KBM-7 (cell line): ENCODE measurements at regions not wholly inside any gene's neighbourhood (a gene's known extent, or its start where the extent isn't known, plus 50 kb on each side); places are given as distances from the start of the nearest gene placed in this dataset.

Source experiments
- DNase-seq: peaks from one replicate; pipeline ENCODE4 v3.0.0-alpha.2; 2015
- in situ Hi-C: fragments of 300-500 bp; cut with MboI; formaldehyde crosslinking; loops from 2 replicates; pipeline ENCODE4 v1.14.3; 2020; ENCODE audit warnings: low sequenced_read_pairs, low pct_unique_long_range_greater_than_20kb, mixed read lengths

DNA sequence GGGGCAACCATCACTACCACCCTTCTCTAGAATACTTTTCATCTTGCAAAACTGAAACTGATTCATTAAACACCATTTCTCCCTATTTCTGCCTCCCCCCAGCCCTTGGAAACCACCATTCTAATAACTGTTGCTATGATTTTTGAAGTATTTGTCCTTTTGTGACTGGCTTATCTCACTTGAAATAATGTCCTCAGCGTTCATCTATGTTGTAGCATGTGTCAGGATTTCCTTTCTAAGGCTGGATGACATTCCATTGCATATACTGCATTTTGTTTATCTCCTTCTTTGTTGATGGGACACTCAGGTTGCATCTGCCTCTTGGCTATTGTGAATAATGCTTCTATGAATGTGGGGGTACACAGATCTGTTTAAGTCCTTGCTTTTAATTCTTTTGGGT, 327.6 kb upstream of the ZNF32 start:
- no peak for DNase-seq
- in situ Hi-C loops, result no loop called here

DNA sequence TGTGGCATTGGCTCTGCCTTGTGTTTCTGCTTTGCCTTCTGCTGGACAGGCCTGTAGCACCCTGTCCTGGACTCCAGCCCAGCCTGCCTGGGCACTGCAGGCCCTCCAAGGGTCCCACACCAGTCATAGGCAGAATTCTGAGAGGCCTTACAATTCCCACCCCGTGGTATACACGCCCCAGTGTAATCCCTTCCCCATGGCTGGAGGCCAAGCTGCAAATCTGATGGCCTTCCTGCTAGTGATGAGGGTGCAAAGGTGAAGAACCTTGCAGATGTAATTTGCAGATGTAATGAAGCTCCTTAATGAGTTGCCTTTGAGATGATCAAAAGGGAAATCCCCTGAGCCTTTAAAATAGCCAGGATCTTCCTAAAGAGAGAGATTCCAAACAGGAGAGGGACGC, 325.1 kb upstream of the ZNF32 start:
- in situ Hi-C loops, result no loop called here
- no peak for DNase-seq

DNA sequence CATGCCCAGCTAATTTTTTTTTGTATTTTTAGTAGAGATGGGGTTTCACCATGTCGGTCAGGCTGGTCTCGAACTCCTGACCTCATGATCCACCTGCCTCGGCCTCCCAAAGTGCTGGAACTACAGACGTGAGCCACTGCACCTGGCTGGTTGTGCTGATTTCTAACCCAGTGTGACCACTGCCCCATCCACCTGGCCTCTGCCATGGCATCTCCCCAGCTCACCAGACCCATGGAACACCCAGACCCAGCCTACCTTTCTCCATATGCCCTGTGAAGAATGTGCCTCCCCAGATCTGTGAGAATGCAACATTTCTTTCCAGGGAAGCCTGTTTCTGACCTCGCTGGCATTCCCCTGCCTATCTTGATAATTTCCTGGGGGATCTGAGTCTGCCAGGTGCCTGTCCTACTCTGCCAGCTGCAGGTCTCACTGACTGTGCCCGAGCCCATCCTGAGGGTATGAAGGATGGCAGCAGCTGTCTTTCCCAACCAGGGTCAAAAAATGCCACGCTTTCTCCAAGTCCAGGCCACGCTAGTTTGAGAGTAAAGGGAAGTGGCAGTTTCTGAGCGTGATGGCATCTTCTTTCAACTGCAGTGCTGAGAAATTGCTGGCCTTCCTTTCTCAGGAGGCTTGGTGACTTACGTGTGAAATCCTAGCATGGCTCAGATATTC, 324.4 kb upstream of the ZNF32 start:
- no peak for DNase-seq
- in situ Hi-C loops, result no loop called here

- no peak for DNase-seq
- in situ Hi-C loops, result no loop called here
Observed at GRCh38 chr10:43971981-43972380, 323.3 kb upstream of the ZNF32 start.

DNA sequence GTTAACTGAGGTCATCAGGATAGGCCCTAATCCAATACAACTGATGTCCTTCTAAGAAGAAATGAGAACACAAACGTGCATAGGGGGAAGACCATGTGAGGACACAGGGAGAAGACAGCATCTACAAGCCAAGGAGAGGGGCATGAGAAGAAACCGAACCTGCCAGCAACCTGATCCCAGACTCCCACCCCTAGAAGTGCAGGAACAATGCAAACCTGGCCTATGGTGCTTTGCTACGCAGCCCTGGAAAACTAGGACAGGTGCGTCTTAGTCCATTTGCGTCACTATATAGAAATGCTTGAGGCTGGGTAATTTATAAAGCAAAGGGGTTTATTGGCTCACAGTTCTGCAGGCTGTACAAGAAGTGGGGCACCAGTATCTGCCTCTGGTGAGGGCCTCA, 322.6 kb upstream of the ZNF32 start:
- no peak for DNase-seq
- in situ Hi-C loops, result no loop called here

- in situ Hi-C loops, result no loop called here
- no peak for DNase-seq
Observed at GRCh38 chr10:43970717-43971116, 322.0 kb upstream of the ZNF32 start.

- in situ Hi-C loops, result no loop called here
- DNase-seq, result no peak
Observed at GRCh38 chr10:43970018-43970698, 321.5 kb upstream of the ZNF32 start.

- no peak for DNase-seq
- in situ Hi-C loops, result no loop called here
Observed at GRCh38 chr10:43969506-43969905, 320.8 kb upstream of the ZNF32 start.

DNA sequence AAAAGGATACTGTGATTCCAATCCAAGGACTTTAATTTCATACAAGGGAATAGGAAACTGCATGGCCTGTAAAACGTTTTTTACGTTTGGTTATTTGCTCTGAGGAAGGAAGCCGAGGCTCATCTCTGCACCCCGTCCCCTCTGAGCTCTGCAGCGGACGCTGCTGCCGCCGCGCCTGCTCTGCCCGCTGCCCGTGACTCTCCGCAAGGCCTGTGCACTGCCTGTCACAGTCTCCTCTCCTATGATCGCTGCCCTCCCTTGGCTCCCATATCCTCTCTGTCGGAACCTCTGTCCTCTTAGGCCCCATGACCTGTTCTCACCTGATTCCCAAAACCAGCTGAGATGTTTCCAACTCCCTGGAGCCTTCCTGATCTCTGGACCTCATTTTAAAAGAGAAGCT, 320.3 kb upstream of the ZNF32 start:
- in situ Hi-C loops, result no loop called here

GRCh38 chr10:43968076-43968475, 319.4 kb upstream of the ZNF32 start:
- DNase-seq, result no peak
- in situ Hi-C loops, result no loop called here

More for the DNA sequence above, 320.3 kb upstream of the ZNF32 start:
- DNase-seq, result no peak

DNA sequence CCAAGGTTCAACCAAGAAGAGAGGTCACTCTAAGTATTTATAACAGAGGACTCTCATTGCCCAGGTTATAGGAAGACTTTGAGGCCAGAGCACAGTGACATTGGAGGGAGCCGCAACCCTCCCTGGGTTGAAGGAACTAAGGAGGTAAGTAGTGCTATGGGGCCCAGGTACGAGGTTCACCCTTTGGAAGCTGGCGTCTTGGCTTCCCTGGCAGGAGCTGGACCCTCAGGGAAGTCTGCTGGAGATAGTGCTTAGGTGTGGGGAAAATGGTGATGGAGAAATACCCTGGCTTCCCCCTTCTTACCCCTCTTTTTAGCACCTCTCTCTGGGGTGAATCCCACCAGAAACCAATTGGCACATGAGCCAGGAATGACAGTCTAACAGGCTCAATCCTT, 317.9 kb upstream of the ZNF32 start:
- in situ Hi-C loops, result no loop called here

GRCh38 chr10:43965918-43966570, 317.4 kb upstream of the ZNF32 start:
- no peak for DNase-seq
- in situ Hi-C loops, result no loop called here

More for the DNA sequence above, 317.9 kb upstream of the ZNF32 start:
- no peak for DNase-seq

- DNase-seq, result peak; percentile 40
- in situ Hi-C loops, result no loop called here
Observed at GRCh38 chr10:43965033-43965917, 316.6 kb upstream of the ZNF32 start.

DNA sequence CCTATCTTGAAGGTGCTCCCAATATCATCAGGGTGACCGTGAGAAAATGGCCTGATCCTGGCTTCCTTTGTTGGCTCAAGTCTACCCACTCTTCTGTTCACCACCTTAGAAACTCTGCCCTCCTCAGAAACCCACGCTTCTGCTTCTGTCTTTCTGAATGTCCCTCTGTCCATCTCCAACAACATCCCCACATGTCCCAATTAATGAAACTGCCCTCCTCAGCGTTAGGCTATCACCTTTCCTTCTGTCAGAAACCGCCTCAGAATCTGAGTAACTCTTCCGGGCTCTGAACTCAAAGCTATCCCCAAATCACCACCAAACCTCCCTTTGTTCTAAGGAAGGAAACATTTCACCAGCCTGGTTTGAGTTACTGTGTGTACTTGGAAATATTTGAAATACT, 315.8 kb upstream of the ZNF32 start:
- in situ Hi-C loops, result no loop called here
- DNase-seq, result no peak

DNA sequence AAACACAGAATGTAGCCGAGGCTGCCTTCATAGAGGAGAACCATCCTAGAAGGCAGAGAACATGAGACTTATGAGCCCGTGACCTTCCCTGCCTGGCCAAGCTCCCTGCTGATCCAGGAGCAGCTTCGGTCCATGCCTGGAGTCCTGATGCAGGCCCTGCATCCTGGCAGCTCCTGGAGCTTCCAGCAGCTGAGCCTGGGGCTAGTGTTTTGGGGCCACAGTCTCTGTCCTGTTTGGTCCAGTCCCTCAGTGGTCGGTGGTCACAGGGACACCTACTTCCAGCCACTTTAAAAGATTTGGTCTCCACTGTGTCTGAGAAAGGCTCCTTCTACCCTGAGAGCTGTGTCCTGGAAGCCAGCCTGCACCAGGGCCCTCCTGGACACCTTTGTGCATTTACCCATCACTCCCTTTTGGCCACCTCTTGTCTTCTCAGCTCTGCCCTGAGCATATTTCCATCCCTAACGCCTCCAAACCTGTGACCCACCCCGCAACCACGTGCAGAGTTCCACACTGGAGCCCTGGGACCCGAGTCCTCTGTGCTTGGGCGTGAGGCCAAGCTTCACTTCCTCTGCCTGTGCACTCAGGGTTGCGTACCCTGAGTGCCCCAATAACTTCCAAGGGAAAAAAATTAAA, 315.2 kb upstream of the ZNF32 start:
- DNase-seq, result no peak
- in situ Hi-C loops, result no loop called here

DNA sequence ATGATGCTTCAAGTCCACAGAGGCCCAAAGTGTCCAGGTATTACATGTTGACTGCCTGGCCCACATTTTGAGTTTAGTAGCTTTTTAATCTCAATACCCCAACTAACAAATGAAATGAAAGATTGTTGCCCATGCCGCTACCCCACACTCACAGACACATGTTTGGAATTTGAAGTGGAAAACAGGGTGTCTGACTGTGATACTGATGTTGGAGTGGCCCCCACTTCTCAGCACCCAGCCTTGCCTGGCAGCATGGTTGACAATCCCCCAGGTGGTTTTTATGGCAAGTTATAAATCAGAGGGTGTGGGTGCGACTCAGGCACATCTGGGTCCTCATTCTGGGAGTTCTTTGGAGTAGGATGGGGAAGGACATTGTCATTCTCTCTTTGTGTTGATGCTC, 314.7 kb upstream of the ZNF32 start:
- DNase-seq, result no peak
- in situ Hi-C loops, result no loop called here

GRCh38 chr10:43962346-43963191, 313.9 kb upstream of the ZNF32 start:
- in situ Hi-C loops, result no loop called here
- DNase-seq, result no peak
